Gastroesophageal sphincter (tissue), 3 donors: ENCODE measurements at regions not wholly inside any gene's neighbourhood (a gene's known extent, or its start where the extent isn't known, plus 50 kb on each side); places are given as distances from the start of the nearest gene placed in this dataset.

Source experiments
- CTCF ChIP-seq, 4 experiments: fragments of 200-600 bp in 2 of 4; fragments of 450-650 bp in 2 of 4; sonication (generic) in 1 of 4; IDR thresholded peaks; one replicate each; pipeline ENCODE4 v1.5.1; 2017 to 2019; ENCODE audit warnings: antibody characterized with exemption in 4 of 4, mild to moderate bottlenecking in 2 of 4, moderate library complexity in 2 of 4
- EP300 ChIP-seq: sonication (generic); formaldehyde crosslinking; IDR thresholded peaks from one replicate; pipeline ENCODE4 v1.6.1; 2017; ENCODE audit warnings: antibody characterized with exemption, mild to moderate bottlenecking
- POLR2A ChIP-seq, 2 donors: fragments of 450-650 bp; IDR thresholded peaks; one replicate each; pipeline ENCODE4 v1.6.1; 2017; ENCODE audit warnings: antibody characterized with exemption in 2 of 2, mild to moderate bottlenecking in 2 of 2, moderate library complexity in 1 of 2
- POLR2AphosphoS5 ChIP-seq: sonication (generic); formaldehyde crosslinking; IDR thresholded peaks from one replicate; pipeline ENCODE4 v1.6.1; 2017; ENCODE audit warnings: antibody characterized with exemption

GRCh38 chr5:136482206-136482605 lies 116.9 kb upstream of the TRPC7 start:
- no peak for TF ChIP-seq EP300
- TF ChIP-seq POLR2A (IDR thresholded peaks at IDR 0.05), result no peak
- no peak for TF ChIP-seq CTCF (IDR thresholded peaks at IDR 0.05)
- TF ChIP-seq POLR2AphosphoS5, result no peak
